ENCODE measurements at regions not wholly inside any gene's neighbourhood (a gene's known extent, or its start where the extent isn't known, plus 50 kb on each side); places are given as distances from the start of the nearest gene placed in this dataset.
"Not testable (repeated sequence)": the region's sequence is repeated elsewhere in the genome, so short reads cannot be mapped to it uniquely, and the experiment has no call there.

DNA sequence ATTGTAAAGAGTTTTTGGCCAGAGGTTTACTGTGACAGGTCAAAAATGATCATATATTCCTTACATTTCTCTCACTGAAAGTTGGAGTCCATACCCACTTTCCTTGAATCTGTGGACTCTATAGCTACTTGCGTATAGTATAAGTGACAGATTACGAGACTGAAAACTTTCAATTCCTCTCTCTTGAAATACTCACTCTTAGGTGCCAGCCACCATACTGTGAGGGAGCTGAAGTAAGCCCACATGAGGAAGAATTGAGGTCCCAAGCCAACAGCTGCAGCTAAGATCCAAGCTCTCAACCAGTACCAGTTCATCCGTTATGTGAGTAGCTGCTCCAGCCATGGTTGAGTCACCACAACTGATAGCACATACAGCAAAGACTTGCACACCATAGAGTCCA, 128.1 kb upstream of the FAM174A start:
- Histone ChIP-seq H3K4me2 (ENCODE audit: insufficient read depth, low read length) (no peak overlapping the region), H3K4me1 (ENCODE audit: insufficient read depth, low read length) (no peaks in the 10 kb centered on the region), H2AFZ (ENCODE audit: low read depth, low read length) (no peak overlapping the region)

DNA sequence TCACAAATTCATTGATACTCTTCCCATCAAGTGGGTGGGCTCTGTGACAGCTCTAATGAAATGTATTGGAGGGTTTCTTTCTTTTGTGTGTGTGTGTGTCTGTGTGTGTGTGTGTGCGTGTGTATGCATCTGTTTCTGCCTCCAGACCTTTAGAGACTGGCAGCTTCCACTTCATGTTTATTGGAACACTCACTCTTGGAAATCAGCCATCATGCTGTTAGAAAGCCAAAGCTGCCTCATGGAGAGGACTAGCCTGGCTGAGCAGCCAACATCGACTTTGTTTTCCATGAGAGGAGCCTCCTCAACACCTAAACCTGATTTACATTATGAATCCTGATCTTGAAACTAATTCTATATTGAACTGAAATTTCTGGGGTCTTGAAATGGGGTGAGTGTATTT, 128.5 kb upstream of the FAM174A start:
- Histone ChIP-seq H3K79me2 (ENCODE audit: insufficient read depth, low read length) (no peaks in the 10 kb centered on the region), H3K27me3 (ENCODE audit: insufficient read depth, low read length, poor library complexity) (no peaks in the 10 kb centered on the region), H3K36me3 (ENCODE audit: insufficient read depth, low read length) (no peaks in the 10 kb centered on the region), H3K9ac (ENCODE audit: low read depth, low read length) (no peak overlapping the region), H3K4me1 (ENCODE audit: insufficient read depth, low read length) (no peaks in the 10 kb centered on the region), H3K4me2 (ENCODE audit: insufficient read depth, low read length) (no peak overlapping the region), H4K20me1 (ENCODE audit: insufficient read depth, low read length) (no peaks in the 10 kb centered on the region), H2AFZ (ENCODE audit: low read depth, low read length) (no peak overlapping the region), H3K27ac (ENCODE audit: low read length) (no peak overlapping the region), H3K9me3 (ENCODE audit: insufficient read depth, low read length, severe bottlenecking) (no peaks in the 10 kb centered on the region), H3K4me3 (ENCODE audit: low read depth in 1 of 2, low read length in 2 of 2) (no peak overlapping the region)
- TF ChIP-seq, protein P1, sequence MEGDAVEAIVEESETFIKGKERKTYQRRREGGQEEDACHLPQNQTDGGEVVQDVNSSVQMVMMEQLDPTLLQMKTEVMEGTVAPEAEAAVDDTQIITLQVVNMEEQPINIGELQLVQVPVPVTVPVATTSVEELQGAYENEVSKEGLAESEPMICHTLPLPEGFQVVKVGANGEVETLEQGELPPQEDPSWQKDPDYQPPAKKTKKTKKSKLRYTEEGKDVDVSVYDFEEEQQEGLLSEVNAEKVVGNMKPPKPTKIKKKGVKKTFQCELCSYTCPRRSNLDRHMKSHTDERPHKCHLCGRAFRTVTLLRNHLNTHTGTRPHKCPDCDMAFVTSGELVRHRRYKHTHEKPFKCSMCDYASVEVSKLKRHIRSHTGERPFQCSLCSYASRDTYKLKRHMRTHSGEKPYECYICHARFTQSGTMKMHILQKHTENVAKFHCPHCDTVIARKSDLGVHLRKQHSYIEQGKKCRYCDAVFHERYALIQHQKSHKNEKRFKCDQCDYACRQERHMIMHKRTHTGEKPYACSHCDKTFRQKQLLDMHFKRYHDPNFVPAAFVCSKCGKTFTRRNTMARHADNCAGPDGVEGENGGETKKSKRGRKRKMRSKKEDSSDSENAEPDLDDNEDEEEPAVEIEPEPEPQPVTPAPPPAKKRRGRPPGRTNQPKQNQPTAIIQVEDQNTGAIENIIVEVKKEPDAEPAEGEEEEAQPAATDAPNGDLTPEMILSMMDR (IDR thresholded peaks at IDR 0.05; ENCODE audit: borderline replicate concordance, extremely low read depth, low read length, poor library complexity, severe bottlenecking) = no peak
- no peak for TF ChIP-seq EZH2 (IDR thresholded peaks at IDR 0.05; ENCODE audit: borderline replicate concordance, low read depth, low read length, severe bottlenecking)
- ATAC-seq (ENCODE audit: insufficient read depth, low read depth) (no peak), DNase-seq (no peak)

More for the DNA sequence above, 128.1 kb upstream of the FAM174A start:
- H3K79me2 ChIP-seq (ENCODE audit: insufficient read depth, low read length) = no peaks in the 10 kb centered on the region
- no peaks in the 10 kb centered on the region for H3K36me3 ChIP-seq (ENCODE audit: insufficient read depth, low read length)
- H3K9ac ChIP-seq (ENCODE audit: low read depth, low read length) = no peak overlapping the region
- no peak for TF ChIP-seq EZH2 (IDR thresholded peaks at IDR 0.05; ENCODE audit: borderline replicate concordance, low read depth, low read length, severe bottlenecking)
- TF ChIP-seq, protein P1 (IDR thresholded peaks at IDR 0.05; ENCODE audit: borderline replicate concordance, extremely low read depth, low read length, poor library complexity, severe bottlenecking) = no peak
- H3K4me3 ChIP-seq (ENCODE audit: low read depth in 1 of 2, low read length in 2 of 2) = no peak overlapping the region
- no peak overlapping the region for H3K27ac ChIP-seq (ENCODE audit: low read length)
- no peaks in the 10 kb centered on the region for H4K20me1 ChIP-seq (ENCODE audit: insufficient read depth, low read length)
- no peak for ATAC-seq (ENCODE audit: insufficient read depth, low read depth)
- no peak for DNase-seq
- H3K27me3 ChIP-seq (ENCODE audit: insufficient read depth, low read length, poor library complexity) = no peaks in the 10 kb centered on the region
- no peaks in the 10 kb centered on the region for H3K9me3 ChIP-seq (ENCODE audit: insufficient read depth, low read length, severe bottlenecking)

DNA sequence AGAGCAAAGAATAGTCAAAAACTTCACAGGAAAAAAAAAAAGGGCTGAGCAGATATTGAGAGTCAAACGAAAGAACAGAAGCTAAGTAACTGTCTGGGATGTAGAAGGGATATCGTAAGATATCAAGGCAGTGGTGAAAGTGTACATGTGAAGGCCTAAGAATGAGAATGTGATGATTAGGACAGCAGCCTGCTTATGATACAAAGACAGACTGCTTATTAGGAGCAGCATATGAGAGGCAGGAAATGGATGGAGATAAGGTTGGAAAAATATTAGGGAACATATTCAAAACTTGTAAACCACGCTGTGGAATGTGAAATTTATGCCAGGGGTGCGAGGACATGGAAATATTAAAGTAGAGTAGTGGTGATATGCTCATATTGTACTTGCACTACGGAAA, 133.1 kb upstream of the FAM174A start:
- no peak overlapping the region for H2AFZ ChIP-seq (ENCODE audit: low read depth, low read length)
- no peaks in the 10 kb centered on the region for H4K20me1 ChIP-seq (ENCODE audit: insufficient read depth, low read length)
- DNase-seq = no peak
- H3K4me3 ChIP-seq (ENCODE audit: low read depth in 1 of 2, low read length in 2 of 2) = no peak overlapping the region
- TF ChIP-seq, protein P1 (IDR thresholded peaks at IDR 0.05; ENCODE audit: borderline replicate concordance, extremely low read depth, low read length, poor library complexity, severe bottlenecking) = no peak
- TF ChIP-seq EZH2 (IDR thresholded peaks at IDR 0.05; ENCODE audit: borderline replicate concordance, low read depth, low read length, severe bottlenecking) = no peak
- no peak for ATAC-seq (ENCODE audit: insufficient read depth, low read depth)
- H3K4me1 ChIP-seq (ENCODE audit: insufficient read depth, low read length) = no peaks in the 10 kb centered on the region
- no peak overlapping the region for H3K4me2 ChIP-seq (ENCODE audit: insufficient read depth, low read length)
- no peaks in the 10 kb centered on the region for H3K27me3 ChIP-seq (ENCODE audit: insufficient read depth, low read length, poor library complexity)
- no peaks in the 10 kb centered on the region for H3K9me3 ChIP-seq (ENCODE audit: insufficient read depth, low read length, severe bottlenecking)
- no peak overlapping the region for H3K27ac ChIP-seq (ENCODE audit: low read length)
- H3K9ac ChIP-seq (ENCODE audit: low read depth, low read length) = no peak overlapping the region
- H3K36me3 ChIP-seq (ENCODE audit: insufficient read depth, low read length) = no peaks in the 10 kb centered on the region
- H3K79me2 ChIP-seq (ENCODE audit: insufficient read depth, low read length) = no peaks in the 10 kb centered on the region

DNA sequence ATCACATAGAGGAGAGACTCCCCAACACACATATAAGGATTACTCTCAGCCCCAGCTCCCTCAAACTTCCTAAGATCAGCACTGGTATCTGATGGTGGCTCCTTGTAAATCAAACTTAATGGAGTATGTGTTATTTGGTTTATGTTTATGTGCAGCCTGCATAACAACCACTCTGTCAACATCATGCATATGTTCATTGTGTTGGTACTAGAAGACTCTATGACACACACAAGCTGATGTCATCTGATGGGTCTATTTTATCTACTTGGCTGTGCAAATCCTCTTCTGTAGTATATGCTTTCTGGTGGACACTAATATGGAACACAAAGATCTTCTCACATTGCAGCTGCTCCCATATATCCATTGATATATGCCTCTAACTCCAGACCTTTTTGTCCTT, 134.0 kb upstream of the FAM174A start:
- no peak for ATAC-seq (ENCODE audit: insufficient read depth, low read depth)
- H3K79me2 ChIP-seq (ENCODE audit: insufficient read depth, low read length) = no peaks in the 10 kb centered on the region
- H4K20me1 ChIP-seq (ENCODE audit: insufficient read depth, low read length) = no peaks in the 10 kb centered on the region
- H3K27me3 ChIP-seq (ENCODE audit: insufficient read depth, low read length, poor library complexity) = no peaks in the 10 kb centered on the region
- no peaks in the 10 kb centered on the region for H3K36me3 ChIP-seq (ENCODE audit: insufficient read depth, low read length)
- H3K4me1 ChIP-seq (ENCODE audit: insufficient read depth, low read length) = no peaks in the 10 kb centered on the region
- no peak overlapping the region for H3K27ac ChIP-seq (ENCODE audit: low read length)
- DNase-seq = no peak
- no peak overlapping the region for H2AFZ ChIP-seq (ENCODE audit: low read depth, low read length)
- no peak overlapping the region for H3K9ac ChIP-seq (ENCODE audit: low read depth, low read length)
- no peak for TF ChIP-seq EZH2 (IDR thresholded peaks at IDR 0.05; ENCODE audit: borderline replicate concordance, low read depth, low read length, severe bottlenecking)
- TF ChIP-seq, protein P1 (IDR thresholded peaks at IDR 0.05; ENCODE audit: borderline replicate concordance, extremely low read depth, low read length, poor library complexity, severe bottlenecking) = no peak
- H3K4me2 ChIP-seq (ENCODE audit: insufficient read depth, low read length) = no peak overlapping the region
- no peaks in the 10 kb centered on the region for H3K9me3 ChIP-seq (ENCODE audit: insufficient read depth, low read length, severe bottlenecking)
- H3K4me3 ChIP-seq (ENCODE audit: low read depth in 1 of 2, low read length in 2 of 2) = no peak overlapping the region

DNA sequence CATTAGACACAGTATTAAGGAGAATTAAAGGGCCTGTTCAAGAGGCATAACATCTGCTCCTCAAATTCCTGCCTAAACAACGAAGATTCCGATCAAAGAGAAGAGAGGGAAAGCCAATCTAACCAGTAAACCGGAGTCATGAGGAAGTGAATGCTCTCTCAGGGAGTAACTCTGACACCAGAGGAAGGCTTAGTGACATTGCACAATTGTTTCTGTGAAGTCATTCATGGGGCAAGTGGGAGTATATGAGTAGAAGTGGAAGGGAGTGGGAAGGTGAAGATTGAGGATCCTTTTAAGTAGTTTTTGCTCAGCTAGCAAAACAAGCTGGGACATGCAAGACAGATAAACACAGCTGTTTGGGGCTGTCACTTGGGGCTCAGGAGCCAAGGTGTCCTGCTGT, 136.4 kb upstream of the FAM174A start:
- H3K4me3 ChIP-seq (ENCODE audit: low read depth in 1 of 2, low read length in 2 of 2); H3K27me3 ChIP-seq (ENCODE audit: insufficient read depth, low read length, poor library complexity); H3K4me2 ChIP-seq (ENCODE audit: insufficient read depth, low read length); H3K27ac ChIP-seq (ENCODE audit: low read length); H3K9me3 ChIP-seq (ENCODE audit: insufficient read depth, low read length, severe bottlenecking); H3K9ac ChIP-seq (ENCODE audit: low read depth, low read length); H3K79me2 ChIP-seq (ENCODE audit: insufficient read depth, low read length); DNase-seq; H3K4me1 ChIP-seq (ENCODE audit: insufficient read depth, low read length); H3K36me3 ChIP-seq (ENCODE audit: insufficient read depth, low read length); H4K20me1 ChIP-seq (ENCODE audit: insufficient read depth, low read length); H2AFZ ChIP-seq (ENCODE audit: low read depth, low read length); ATAC-seq (ENCODE audit: insufficient read depth, low read depth): not testable (repeated sequence)
